HepG2 (cell line): ENCODE measurements at regions not wholly inside any gene's neighbourhood (a gene's known extent, or its start where the extent isn't known, plus 50 kb on each side); places are given as distances from the start of the nearest gene placed in this dataset.

Source experiments
- ATAC-seq: fragments of 200-7000 bp; cut with Tn5 transposase; 3 replicates; pipeline ENCODE4 v1.9.1; 2020; ENCODE audit warnings: mild to moderate bottlenecking, moderate library complexity
- BruUV-seq: library from RNA; stranded (reverse); fragments of 400-500 nt; replicated peaks from 2 replicates; lab custom pipeline; 2021; lab: Mats Ljungman, UMichigan
- CTCF ChIA-PET: fragments of 300-600 bp; formaldehyde crosslinking; extraction: SDS; loops from one replicate; lab custom pipeline; 2021; ENCODE audit warnings: low total read pairs, inconsistent platforms, low intra/inter-chr PET ratio; lab: Yijun Ruan, JAX
- POLR2A ChIA-PET: fragments of 350-600 bp; sonication (Branson Sonifier 250); formaldehyde crosslinking; loops from one replicate; lab custom pipeline; 2020; ENCODE audit warnings: antibody characterized with exemption, inconsistent platforms; lab: Yijun Ruan, JAX
- DNase-seq: peaks from one replicate; pipeline ENCODE4 v3.0.0-alpha.2; 2015; ENCODE audit warnings: low spot score
- FAIRE-seq: peaks from 3 replicates; lab custom pipeline; 2011; peaks lifted over from hg19 to GRCh38; lab: Jason Lieb, UNC
- H2AFZ ChIP-seq: one replicate; pipeline ENCODE4 v1.6.1; 2011; ENCODE audit warnings: low read length, inconsistent platforms
- H3K27ac ChIP-seq: fragments of 300-600 bp; 3 replicates; pipeline ENCODE4 v1.8.0; 2011; ENCODE audit warnings: mixed run types, mild to moderate bottlenecking, mixed read lengths, low read length, inconsistent platforms; ENCODE audit not compliant: insufficient read depth; ENCODE audit errors: extremely low read length
- H3K27me3 ChIP-seq, 2 experiments: fragments of 200-600 bp in 1 of 2; 2 replicates in 1 of 2; 3 replicates in 1 of 2; pipeline versions ENCODE4 v1.6.0 to v1.8.0; 2011; ENCODE audit warnings: low read length in 2 of 2, mild to moderate bottlenecking in 2 of 2, moderate library complexity in 2 of 2, inconsistent platforms in 1 of 2; ENCODE audit not compliant: insufficient read depth in 2 of 2, control insufficient read depth in 1 of 2
- H3K36me3 ChIP-seq, 2 experiments: fragments of 200-600 bp in 1 of 2; replicated peaks in 1 of 2; 2 replicates in 1 of 2; 3 replicates in 1 of 2; pipeline versions ENCODE4 v1.5.1 to v1.8.0; 2011; ENCODE audit warnings: low read length in 2 of 2, inconsistent platforms in 1 of 2; ENCODE audit not compliant: insufficient read depth in 2 of 2, control insufficient read depth in 1 of 2
- H3K4me1 ChIP-seq: 2 replicates; pipeline ENCODE4 v1.5.1; 2012; ENCODE audit warnings: low read length, inconsistent platforms; ENCODE audit not compliant: insufficient read depth
- H3K4me2 ChIP-seq: 2 replicates; pipeline ENCODE4 v1.6.0; 2011; ENCODE audit warnings: low read depth, low read length, inconsistent platforms
- H3K4me3 ChIP-seq, 3 experiments: fragments of 200-600 bp in 1 of 3; sonication (generic), shearing (Covaris generic) in 1 of 3; replicated peaks in 1 of 3; 2 replicates each; pipeline ENCODE4 v1.5.1; 2011 to 2016; ENCODE audit warnings: low read length in 3 of 3, inconsistent platforms in 2 of 3, low read depth in 2 of 3, mild to moderate bottlenecking in 2 of 3, control low read depth in 1 of 3, mixed read lengths in 1 of 3; ENCODE audit not compliant: insufficient read depth in 1 of 3
- H3K79me2 ChIP-seq: one replicate; pipeline ENCODE4 v1.6.1; 2011; ENCODE audit warnings: low read length, inconsistent platforms; ENCODE audit not compliant: insufficient read depth
- H3K9ac ChIP-seq: 2 replicates; pipeline ENCODE4 v1.6.0; 2011; ENCODE audit warnings: mild to moderate bottlenecking, low read depth, low read length, inconsistent platforms; ENCODE audit not compliant: insufficient read depth
- H3K9me3 ChIP-seq: 2 replicates; pipeline ENCODE4 v1.5.1; 2012; ENCODE audit warnings: mild to moderate bottlenecking, low read length
- H4K20me1 ChIP-seq: 2 replicates; pipeline ENCODE4 v1.6.0; 2011; ENCODE audit warnings: inconsistent platforms, mild to moderate bottlenecking, low read length, moderate library complexity; ENCODE audit not compliant: insufficient read depth
- KDM4B ChIP-seq: sonication (generic); formaldehyde crosslinking; IDR thresholded peaks from 2 replicates; pipeline ENCODE4 v1.4.0; 2020; ENCODE audit warnings: missing genetic modification reagents
- MAFK ChIP-seq, 2 experiments: IDR thresholded peaks in 1 of 2; conservative IDR thresholded peaks in 1 of 2; 2 replicates each; pipeline ENCODE4 v1.6.1; 2011; ENCODE audit warnings: improper control_type of control experiment in 2 of 2, low read length in 2 of 2
- SMAD1 ChIP-seq: sonication (generic); formaldehyde crosslinking; IDR thresholded peaks from 2 replicates; pipeline ENCODE4 v1.4.0; 2020; ENCODE audit warnings: missing genetic modification reagents, low read depth, mild to moderate bottlenecking, borderline replicate concordance
- SMAD9 ChIP-seq: sonication (generic); formaldehyde crosslinking; IDR thresholded peaks from 2 replicates; pipeline ENCODE4 v1.5.1; 2020; ENCODE audit warnings: mild to moderate bottlenecking, missing genetic modification reagents
- ZFP82 ChIP-seq: sonication (generic); formaldehyde crosslinking; IDR thresholded peaks from 2 replicates; pipeline ENCODE4 v1.5.1; 2020; ENCODE audit warnings: mild to moderate bottlenecking, missing genetic modification reagents, borderline replicate concordance
- ZNF17 ChIP-seq: sonication (generic); formaldehyde crosslinking; IDR thresholded peaks from 2 replicates; pipeline ENCODE4 v1.5.0; 2020; ENCODE audit warnings: mild to moderate bottlenecking, missing genetic modification reagents
- ZNF572 ChIP-seq: sonication (generic); formaldehyde crosslinking; IDR thresholded peaks from 2 replicates; pipeline ENCODE4 v1.5.1; 2020; ENCODE audit warnings: mild to moderate bottlenecking, missing genetic modification reagents
- ZNF629 ChIP-seq: sonication (generic); formaldehyde crosslinking; conservative IDR thresholded peaks from 2 replicates; pipeline ENCODE4 v1.5.0; 2020; ENCODE audit warnings: missing genetic modification reagents
- ZNF83 ChIP-seq: sonication (generic); formaldehyde crosslinking; IDR thresholded peaks from 2 replicates; pipeline ENCODE4 v1.4.0; 2020; ENCODE audit warnings: missing genetic modification reagents, mild to moderate bottlenecking, borderline replicate concordance
- ZNF839 ChIP-seq: sonication (generic); formaldehyde crosslinking; IDR thresholded peaks from 2 replicates; pipeline ENCODE4 v1.4.0; 2020; ENCODE audit warnings: missing genetic modification reagents, mild to moderate bottlenecking, borderline replicate concordance
- WGBS: methylation state at CpG from one replicate; pipeline ENCODE4 v1.1.6; 2017; ENCODE audit warnings: low lambda C conversion rate; 5-methylcytosine and 5-hydroxymethylcytosine counted together
- in situ Hi-C: cut with HindIII; loops from 2 replicates; pipeline ENCODE4 v1.10.0; 2017; ENCODE audit warnings: low pct_unique_long_range_greater_than_20kb; ENCODE audit not compliant: extremely low pct_ligation_motif_present
- intact Hi-C: fragments of 100-400 bp; cut with micrococcal nuclease; formaldehyde crosslinking; loops from one replicate; pipeline ENCODE4 v1.10.0; 2022; ENCODE audit not compliant: unreplicated experiment
- TF ChIP-seq, protein P1 (sequence below): sonication (generic); formaldehyde crosslinking; IDR thresholded peaks from 2 replicates; pipeline ENCODE4 v1.4.0; 2020; ENCODE audit warnings: missing genetic modification reagents, borderline replicate concordance
- TF ChIP-seq, protein P2 (sequence below): sonication (generic); formaldehyde crosslinking; IDR thresholded peaks from 2 replicates; pipeline ENCODE4 v1.4.0; 2020; ENCODE audit warnings: missing genetic modification reagents

DNA sequence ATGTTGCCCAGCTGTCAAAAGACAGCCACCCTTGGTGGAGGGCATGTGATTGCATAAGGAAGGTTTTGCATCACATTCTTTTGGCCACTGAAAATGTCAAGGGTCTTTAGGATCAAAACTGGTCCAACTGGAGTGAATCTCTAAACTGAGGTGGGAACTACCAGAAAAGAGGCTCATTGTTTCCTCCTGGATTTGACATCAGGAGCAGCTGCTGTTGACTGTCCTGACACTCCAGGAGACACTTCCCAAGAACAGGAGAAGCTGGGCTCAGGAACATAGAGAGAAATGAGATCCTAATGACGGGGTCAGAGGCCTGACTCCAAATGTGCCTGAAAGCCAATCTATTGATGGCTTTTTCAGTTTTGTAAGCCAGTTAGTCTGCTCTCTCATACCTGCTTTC is 105.3 kb upstream of the LRIG1 start:
- H3K27ac ChIP-seq: no peak overlapping the region
- H3K4me1 ChIP-seq: no peaks in the 10 kb centered on the region
- H3K9me3 ChIP-seq: no peaks in the 10 kb centered on the region
- no peaks in the 10 kb centered on the region for H3K79me2 ChIP-seq
- ChIA-PET POLR2A (no interaction called here), CTCF (no interaction called here)
- in situ Hi-C loops: no loop called here
- 43% methylated on average over 1 of the region's 1 CpG for WGBS
- no peak overlapping the region for H3K4me3 ChIP-seq
- H3K4me2 ChIP-seq: no peak overlapping the region
- no peak for ATAC-seq
- H3K36me3 ChIP-seq: no peaks in the 10 kb centered on the region
- DNase-seq: no peak
- intact Hi-C loops: no loop called here
- no peak overlapping the region for H2AFZ ChIP-seq
- H3K27me3 ChIP-seq: no peaks in the 10 kb centered on the region
- no TSS peak for BruUV-seq
- H3K9ac ChIP-seq: no peak overlapping the region
- no peak for FAIRE-seq
- no peaks in the 10 kb centered on the region for H4K20me1 ChIP-seq
- no peak for TF ChIP-seq ZNF629 (CRISPR knock-in tag)
- TF ChIP-seq ZFP82 (CRISPR knock-in tag): no peak
- no peak for TF ChIP-seq ZNF839 (CRISPR knock-in tag)
- TF ChIP-seq SMAD9 (CRISPR knock-in tag): no peak
- TF ChIP-seq SMAD1 (CRISPR knock-in tag): no peak
- no peak for TF ChIP-seq MAFK (conservative IDR thresholded peaks at IDR 0.05 in 1 of 2, IDR thresholded peaks at IDR 0.05 in 1 of 2; ENCODE audit: low read length in 2 of 2)
- TF ChIP-seq, protein P1, sequence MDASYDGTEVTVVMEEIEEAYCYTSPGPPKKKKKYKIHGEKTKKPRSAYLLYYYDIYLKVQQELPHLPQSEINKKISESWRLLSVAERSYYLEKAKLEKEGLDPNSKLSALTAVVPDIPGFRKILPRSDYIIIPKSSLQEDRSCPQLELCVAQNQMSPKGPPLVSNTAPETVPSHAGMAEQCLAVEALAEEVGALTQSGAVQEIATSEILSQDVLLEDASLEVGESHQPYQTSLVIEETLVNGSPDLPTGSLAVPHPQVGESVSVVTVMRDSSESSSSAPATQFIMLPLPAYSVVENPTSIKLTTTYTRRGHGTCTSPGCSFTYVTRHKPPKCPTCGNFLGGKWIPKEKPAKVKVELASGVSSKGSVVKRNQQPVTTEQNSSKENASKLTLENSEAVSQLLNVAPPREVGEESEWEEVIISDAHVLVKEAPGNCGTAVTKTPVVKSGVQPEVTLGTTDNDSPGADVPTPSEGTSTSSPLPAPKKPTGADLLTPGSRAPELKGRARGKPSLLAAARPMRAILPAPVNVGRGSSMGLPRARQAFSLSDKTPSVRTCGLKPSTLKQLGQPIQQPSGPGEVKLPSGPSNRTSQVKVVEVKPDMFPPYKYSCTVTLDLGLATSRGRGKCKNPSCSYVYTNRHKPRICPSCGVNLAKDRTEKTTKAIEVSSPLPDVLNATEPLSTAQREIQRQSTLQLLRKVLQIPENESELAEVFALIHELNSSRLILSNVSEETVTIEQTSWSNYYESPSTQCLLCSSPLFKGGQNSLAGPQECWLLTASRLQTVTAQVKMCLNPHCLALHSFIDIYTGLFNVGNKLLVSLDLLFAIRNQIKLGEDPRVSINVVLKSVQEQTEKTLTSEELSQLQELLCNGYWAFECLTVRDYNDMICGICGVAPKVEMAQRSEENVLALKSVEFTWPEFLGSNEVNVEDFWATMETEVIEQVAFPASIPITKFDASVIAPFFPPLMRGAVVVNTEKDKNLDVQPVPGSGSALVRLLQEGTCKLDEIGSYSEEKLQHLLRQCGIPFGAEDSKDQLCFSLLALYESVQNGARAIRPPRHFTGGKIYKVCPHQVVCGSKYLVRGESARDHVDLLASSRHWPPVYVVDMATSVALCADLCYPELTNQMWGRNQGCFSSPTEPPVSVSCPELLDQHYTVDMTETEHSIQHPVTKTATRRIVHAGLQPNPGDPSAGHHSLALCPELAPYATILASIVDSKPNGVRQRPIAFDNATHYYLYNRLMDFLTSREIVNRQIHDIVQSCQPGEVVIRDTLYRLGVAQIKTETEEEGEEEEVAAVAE (CRISPR knock-in tag): no peak
- TF ChIP-seq ZNF83 (CRISPR knock-in tag): no peak
- TF ChIP-seq KDM4B (CRISPR knock-in tag): no peak
- TF ChIP-seq, protein P2, sequence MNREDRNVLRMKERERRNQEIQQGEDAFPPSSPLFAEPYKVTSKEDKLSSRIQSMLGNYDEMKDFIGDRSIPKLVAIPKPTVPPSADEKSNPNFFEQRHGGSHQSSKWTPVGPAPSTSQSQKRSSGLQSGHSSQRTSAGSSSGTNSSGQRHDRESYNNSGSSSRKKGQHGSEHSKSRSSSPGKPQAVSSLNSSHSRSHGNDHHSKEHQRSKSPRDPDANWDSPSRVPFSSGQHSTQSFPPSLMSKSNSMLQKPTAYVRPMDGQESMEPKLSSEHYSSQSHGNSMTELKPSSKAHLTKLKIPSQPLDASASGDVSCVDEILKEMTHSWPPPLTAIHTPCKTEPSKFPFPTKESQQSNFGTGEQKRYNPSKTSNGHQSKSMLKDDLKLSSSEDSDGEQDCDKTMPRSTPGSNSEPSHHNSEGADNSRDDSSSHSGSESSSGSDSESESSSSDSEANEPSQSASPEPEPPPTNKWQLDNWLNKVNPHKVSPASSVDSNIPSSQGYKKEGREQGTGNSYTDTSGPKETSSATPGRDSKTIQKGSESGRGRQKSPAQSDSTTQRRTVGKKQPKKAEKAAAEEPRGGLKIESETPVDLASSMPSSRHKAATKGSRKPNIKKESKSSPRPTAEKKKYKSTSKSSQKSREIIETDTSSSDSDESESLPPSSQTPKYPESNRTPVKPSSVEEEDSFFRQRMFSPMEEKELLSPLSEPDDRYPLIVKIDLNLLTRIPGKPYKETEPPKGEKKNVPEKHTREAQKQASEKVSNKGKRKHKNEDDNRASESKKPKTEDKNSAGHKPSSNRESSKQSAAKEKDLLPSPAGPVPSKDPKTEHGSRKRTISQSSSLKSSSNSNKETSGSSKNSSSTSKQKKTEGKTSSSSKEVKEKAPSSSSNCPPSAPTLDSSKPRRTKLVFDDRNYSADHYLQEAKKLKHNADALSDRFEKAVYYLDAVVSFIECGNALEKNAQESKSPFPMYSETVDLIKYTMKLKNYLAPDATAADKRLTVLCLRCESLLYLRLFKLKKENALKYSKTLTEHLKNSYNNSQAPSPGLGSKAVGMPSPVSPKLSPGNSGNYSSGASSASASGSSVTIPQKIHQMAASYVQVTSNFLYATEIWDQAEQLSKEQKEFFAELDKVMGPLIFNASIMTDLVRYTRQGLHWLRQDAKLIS: no peak
- TF ChIP-seq ZNF572 (CRISPR knock-in tag): no peak
- TF ChIP-seq ZNF17: no peak
